Lung (tissue), 11 donors: ENCODE measurements at regions not wholly inside any gene's neighbourhood (a gene's known extent, or its start where the extent isn't known, plus 50 kb on each side); places are given as distances from the start of the nearest gene placed in this dataset.

Experiments used
- ATAC-seq: fragments of 200-7000 bp; cut with Tn5 transposase; one replicate; pipeline ENCODE4 v1.9.1; 2020; ENCODE audit warnings: moderate number of reproducible peaks; ENCODE audit not compliant: insufficient read depth, low FRiP score
- DNase-seq, 3 donors: peaks; one replicate each; pipeline ENCODE4 v3.0.0-alpha.2; 2013 to 2017
- H3K27ac ChIP-seq, 2 donors: one replicate each; pipeline ENCODE4 v1.5.1; 2013; ENCODE audit warnings: mild to moderate bottlenecking in 2 of 2, moderate library complexity in 2 of 2, control low read depth in 1 of 2, inconsistent platforms in 1 of 2, low read depth in 1 of 2, low read length in 1 of 2
- H3K27me3 ChIP-seq, 3 donors: one replicate each; pipeline ENCODE4 v1.5.1; 2013; ENCODE audit warnings: low read length in 2 of 3; ENCODE audit not compliant: control insufficient read depth in 3 of 3, insufficient read depth in 3 of 3
- H3K36me3 ChIP-seq, 4 donors: one replicate each; pipeline ENCODE4 v1.5.1; 2013; ENCODE audit warnings: low read length in 4 of 4, mild to moderate bottlenecking in 1 of 4, moderate library complexity in 1 of 4; ENCODE audit not compliant: control insufficient read depth in 4 of 4, insufficient read depth in 4 of 4
- H3K4me1 ChIP-seq, 5 donors: one replicate each; pipeline ENCODE4 v1.5.1; 2013; ENCODE audit warnings: low read length in 5 of 5, mild to moderate bottlenecking in 2 of 5, moderate library complexity in 1 of 5; ENCODE audit not compliant: control insufficient read depth in 5 of 5, insufficient read depth in 5 of 5
- H3K4me3 ChIP-seq: one replicate; pipeline ENCODE4 v1.5.1; 2013; ENCODE audit warnings: mild to moderate bottlenecking, control low read depth, moderate library complexity
- H3K9ac ChIP-seq, 2 donors: one replicate each; pipeline ENCODE4 v1.5.1; 2013; ENCODE audit warnings: low read length in 2 of 2, control low read depth in 1 of 2; ENCODE audit not compliant: insufficient read depth in 1 of 2
- H3K9me3 ChIP-seq, 4 donors: one replicate each; pipeline ENCODE4 v1.5.1; 2013; ENCODE audit warnings: low read length in 3 of 4, mild to moderate bottlenecking in 1 of 4, moderate library complexity in 1 of 4; ENCODE audit not compliant: control insufficient read depth in 4 of 4, insufficient read depth in 3 of 4
- CTCF ChIP-seq: IDR thresholded peaks from 2 replicates; pipeline ENCODE4 v1.5.1; 2012; ENCODE audit warnings: mild to moderate bottlenecking; ENCODE audit errors: control extremely low read depth, extremely low read depth
- WGBS, 2 donors: extraction: QIAGEN DNeasy Blood & Tissue Kit; methylation state at CpG; one replicate each; pipeline ENCODE4 v1.1.7; 2013; 5-methylcytosine and 5-hydroxymethylcytosine counted together
- donor health status: control.
- donor health status: control.
- donor health status: Bipolar disorder and iron deficiency.
- donor health status: healthy.
- donor health status: DM: yes; HTN: yes; CAD: no.

GRCh38 chr14:104385111-104385510, 194.5 kb upstream of the C14orf180 start:
- H3K36me3 ChIP-seq = no peaks in the 10 kb centered on the region
- H3K9ac ChIP-seq = no peak overlapping the region
- no peak overlapping the region for H3K27ac ChIP-seq
- no peak for TF ChIP-seq CTCF
- no peak overlapping the region for H3K4me3 ChIP-seq
- H3K4me1 ChIP-seq = peaks cover 0 to 32% (median 9%) of the 10 kb centered on the region in 5 donors
- peaks cover 0 to 15% (median 0%) of the 10 kb centered on the region in 4 donors for H3K9me3 ChIP-seq
- ATAC-seq = no peak
- WGBS, 2 donors = 85 to 91% methylated on average over 15 of the region's 15 CpGs
- no peaks in the 10 kb centered on the region for H3K27me3 ChIP-seq
- peak in 1 of 3 donors; percentile 11 for DNase-seq

- Histone ChIP-seq H3K36me3 (no peaks in the 10 kb centered on the region), H3K27me3 (no peaks in the 10 kb centered on the region), H3K9ac (no peak overlapping the region), H3K4me1 (peaks cover 0 to 32% (median 9%) of the 10 kb centered on the region in 5 donors), H3K9me3 (peaks cover 0 to 10% (median 0%) of the 10 kb centered on the region in 4 donors), H3K27ac (no peak overlapping the region), H3K4me3 (no peak overlapping the region)
- DNase-seq (peak in 1 of 3 donors; percentile 12), ATAC-seq (no peak)
- no peak for TF ChIP-seq CTCF
- 86 to 95% methylated on average over 20 of the region's 20 CpGs for WGBS, 2 donors
These were observed 193.9 kb upstream of the C14orf180 start for GRCh38 chr14:104385531-104386101.

GRCh38 chr14:104386151-104386841, 193.3 kb upstream of the C14orf180 start:
- H3K36me3 ChIP-seq = no peaks in the 10 kb centered on the region
- DNase-seq = no peak
- H3K27ac ChIP-seq = no peak overlapping the region
- H3K4me1 ChIP-seq = peaks cover 0 to 32% (median 9%) of the 10 kb centered on the region in 5 donors
- no peaks in the 10 kb centered on the region for H3K27me3 ChIP-seq
- H3K9ac ChIP-seq = no peak overlapping the region
- H3K9me3 ChIP-seq = peaks cover 0 to 8% (median 0%) of the 10 kb centered on the region in 4 donors
- no peak for ATAC-seq
- H3K4me3 ChIP-seq = no peak overlapping the region
- WGBS, 2 donors = 93 to 94% methylated on average over 26 of the region's 26 CpGs
- no peak for TF ChIP-seq CTCF
